ENCODE measurements at regions not wholly inside any gene's neighbourhood (a gene's known extent, or its start where the extent isn't known, plus 50 kb on each side); places are given as distances from the start of the nearest gene placed in this dataset.

DNA sequence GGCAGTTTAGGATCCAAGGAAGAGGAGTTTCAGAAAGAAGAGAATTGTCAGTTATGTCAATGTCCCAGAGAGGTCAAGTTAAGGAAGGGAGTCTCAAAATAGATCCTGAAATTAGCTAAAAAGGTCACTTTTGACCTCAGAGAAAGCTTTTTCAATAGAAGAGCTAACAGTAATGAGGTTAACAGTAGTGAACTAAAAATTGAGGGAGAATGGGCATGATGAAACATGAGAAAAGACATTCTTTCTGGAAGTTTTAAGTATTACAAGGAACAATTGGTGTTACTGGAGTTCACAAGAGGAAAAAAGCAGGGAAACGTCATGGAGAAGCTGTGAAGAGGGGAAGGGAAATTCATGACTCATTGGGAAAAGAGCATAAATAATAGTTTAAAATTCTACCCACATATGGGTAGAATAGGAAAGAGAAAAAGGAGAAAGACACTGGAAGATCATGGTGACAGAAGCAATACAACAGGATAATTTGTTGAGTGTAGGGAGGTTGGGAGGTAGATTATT lies 381.2 kb upstream of the FAR2 start:
- TF ChIP-seq, protein P1, sequence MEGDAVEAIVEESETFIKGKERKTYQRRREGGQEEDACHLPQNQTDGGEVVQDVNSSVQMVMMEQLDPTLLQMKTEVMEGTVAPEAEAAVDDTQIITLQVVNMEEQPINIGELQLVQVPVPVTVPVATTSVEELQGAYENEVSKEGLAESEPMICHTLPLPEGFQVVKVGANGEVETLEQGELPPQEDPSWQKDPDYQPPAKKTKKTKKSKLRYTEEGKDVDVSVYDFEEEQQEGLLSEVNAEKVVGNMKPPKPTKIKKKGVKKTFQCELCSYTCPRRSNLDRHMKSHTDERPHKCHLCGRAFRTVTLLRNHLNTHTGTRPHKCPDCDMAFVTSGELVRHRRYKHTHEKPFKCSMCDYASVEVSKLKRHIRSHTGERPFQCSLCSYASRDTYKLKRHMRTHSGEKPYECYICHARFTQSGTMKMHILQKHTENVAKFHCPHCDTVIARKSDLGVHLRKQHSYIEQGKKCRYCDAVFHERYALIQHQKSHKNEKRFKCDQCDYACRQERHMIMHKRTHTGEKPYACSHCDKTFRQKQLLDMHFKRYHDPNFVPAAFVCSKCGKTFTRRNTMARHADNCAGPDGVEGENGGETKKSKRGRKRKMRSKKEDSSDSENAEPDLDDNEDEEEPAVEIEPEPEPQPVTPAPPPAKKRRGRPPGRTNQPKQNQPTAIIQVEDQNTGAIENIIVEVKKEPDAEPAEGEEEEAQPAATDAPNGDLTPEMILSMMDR (IDR thresholded peaks at IDR 0.05): no peak
- no peak for TF ChIP-seq POLR2A (IDR thresholded peaks at IDR 0.05)

Data from esophagus squamous epithelium (tissue), 4 donors.